ENCODE measurements at regions not wholly inside any gene's neighbourhood (a gene's known extent, or its start where the extent isn't known, plus 50 kb on each side); places are given as distances from the start of the nearest gene placed in this dataset.

- H3K9ac ChIP-seq: no peak overlapping the region
- H2AFZ ChIP-seq: no peak overlapping the region
- no peak for DNase-seq
- H3F3A ChIP-seq (ENCODE audit: insufficient read depth): no peaks in the 10 kb centered on the region
- TF ChIP-seq EZH2phosphoT487 (IDR thresholded peaks at IDR 0.05; ENCODE audit: insufficient read depth, low read depth) (no peak), EZH2 (IDR thresholded peaks at IDR 0.05; ENCODE audit: insufficient read depth, poor library complexity, severe bottlenecking) (no peak)
- H3K4me2 ChIP-seq (ENCODE audit: unreplicated experiment): no peak overlapping the region
- no peaks in the 10 kb centered on the region for H3K79me2 ChIP-seq (ENCODE audit: insufficient read depth)
- H3K27ac ChIP-seq: no peak overlapping the region
- WGBS, 2 experiments (ENCODE audit: low coverage in 1 of 2, low lambda C conversion rate in 2 of 2, missing lambda C conversion rate in 2 of 2): 3 to 11% methylated on average over 3 of the region's 3 CpGs
- no peaks in the 10 kb centered on the region for H3K9me3 ChIP-seq (ENCODE audit: low read depth)
- H3K4me3 ChIP-seq: no peak overlapping the region
- H3K9me2 ChIP-seq (ENCODE audit: insufficient read depth): no peaks in the 10 kb centered on the region
- no peaks in the 10 kb centered on the region for H3K4me1 ChIP-seq (ENCODE audit: insufficient read depth)
- no peaks in the 10 kb centered on the region for H4K20me1 ChIP-seq (ENCODE audit: insufficient read depth)
- in situ Hi-C loops (cut with MboI): no loop called here
- H3K27me3 ChIP-seq (replicated peaks; ENCODE audit: insufficient read depth): no peaks in the 10 kb centered on the region
- H3K36me3 ChIP-seq (ENCODE audit: low read depth): no peaks in the 10 kb centered on the region
Observed at GRCh38 chrX:30161043-30161442, 54.3 kb upstream of the MAGEB2 start.

All from GM23248 (cell line).